ENCODE measurements at regions not wholly inside any gene's neighbourhood (a gene's known extent, or its start where the extent isn't known, plus 50 kb on each side); places are given as distances from the start of the nearest gene placed in this dataset.

GRCh38 chr14:76924371-76925096 is 98.3 kb downstream of the LRRC74A start:
- no peaks in the 10 kb centered on the region for H3K9me3 ChIP-seq (replicated peaks; ENCODE audit: control insufficient read depth, insufficient read depth, low read length)
- WGBS (ENCODE audit: insufficient coverage, insufficient replicate concordance, low lambda C conversion rate, missing lambda C conversion rate): 37% methylated on average over 13 of the region's 15 CpGs
- in situ Hi-C loops (cut with MboI) (no loop called here), intact Hi-C loops (cut with micrococcal nuclease; ENCODE audit: unreplicated experiment) (no loop called here)
- DNase-seq (ENCODE audit: low read depth, low spot score): no peak
- no TSS peak for BruUV-seq (replicated peaks)
- no peaks in the 10 kb centered on the region for H4K20me1 ChIP-seq (ENCODE audit: control insufficient read depth, insufficient read depth)
- peaks cover 17% of the 10 kb centered on the region for H3K4me1 ChIP-seq (ENCODE audit: control insufficient read depth, insufficient read depth, low read length)
- ChIA-PET RAD21 (ENCODE audit: unreplicated experiment) (interaction anchor here (0.7 to 2.8 kb wide), 3 partner anchors 18 to 113 kb away, joined by 3 to 15 read pairs (median 3); no protein-coding TSS in a partner anchor), SMC1A (ENCODE audit: uncharacterized antibody, unreplicated experiment) (interaction anchor here (0.5 to 2.9 kb wide), 6 partner anchors 9 to 113 kb away, joined by 3 to 20 read pairs (median 3); no protein-coding TSS in a partner anchor), CTCF (interaction anchor here (0.5 to 1.6 kb wide), 4 partner anchors 11 to 144 kb away, joined by 3 to 7 read pairs (median 4); no protein-coding TSS in a partner anchor), POLR2A (interaction anchor here (0.5 to 0.9 kb wide), 2 partner anchors 12 to 22 kb away, joined by 3 to 8 read pairs; no protein-coding TSS in a partner anchor)
- H3K27ac ChIP-seq (ENCODE audit: control insufficient read depth, insufficient read depth): no peak overlapping the region
- H2AFZ ChIP-seq (ENCODE audit: control insufficient read depth, low read depth, low read length): no peak overlapping the region
- TF ChIP-seq, protein P1, sequence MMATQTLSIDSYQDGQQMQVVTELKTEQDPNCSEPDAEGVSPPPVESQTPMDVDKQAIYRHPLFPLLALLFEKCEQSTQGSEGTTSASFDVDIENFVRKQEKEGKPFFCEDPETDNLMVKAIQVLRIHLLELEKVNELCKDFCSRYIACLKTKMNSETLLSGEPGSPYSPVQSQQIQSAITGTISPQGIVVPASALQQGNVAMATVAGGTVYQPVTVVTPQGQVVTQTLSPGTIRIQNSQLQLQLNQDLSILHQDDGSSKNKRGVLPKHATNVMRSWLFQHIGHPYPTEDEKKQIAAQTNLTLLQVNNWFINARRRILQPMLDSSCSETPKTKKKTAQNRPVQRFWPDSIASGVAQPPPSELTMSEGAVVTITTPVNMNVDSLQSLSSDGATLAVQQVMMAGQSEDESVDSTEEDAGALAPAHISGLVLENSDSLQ (IDR thresholded peaks at IDR 0.05): peak; percentile 53; the same call in 1 of the 2 replicates
- TF ChIP-seq, protein P2, sequence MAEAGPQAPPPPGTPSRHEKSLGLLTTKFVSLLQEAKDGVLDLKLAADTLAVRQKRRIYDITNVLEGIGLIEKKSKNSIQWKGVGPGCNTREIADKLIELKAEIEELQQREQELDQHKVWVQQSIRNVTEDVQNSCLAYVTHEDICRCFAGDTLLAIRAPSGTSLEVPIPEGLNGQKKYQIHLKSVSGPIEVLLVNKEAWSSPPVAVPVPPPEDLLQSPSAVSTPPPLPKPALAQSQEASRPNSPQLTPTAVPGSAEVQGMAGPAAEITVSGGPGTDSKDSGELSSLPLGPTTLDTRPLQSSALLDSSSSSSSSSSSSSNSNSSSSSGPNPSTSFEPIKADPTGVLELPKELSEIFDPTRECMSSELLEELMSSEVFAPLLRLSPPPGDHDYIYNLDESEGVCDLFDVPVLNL (IDR thresholded peaks at IDR 0.05; ENCODE audit: low read depth, low read length): no peak
- peak; percentile 24 for TF ChIP-seq MEF2B (IDR thresholded peaks at IDR 0.05; ENCODE audit: partially characterized antibody, poor library complexity, severe bottlenecking)
- no peak for TF ChIP-seq MXI1 (IDR thresholded peaks at IDR 0.05; ENCODE audit: low read depth, low read length)
- 0 out of 2 replicates have a peak, but pooled peaks have one; percentile 17 for TF ChIP-seq NBN (IDR thresholded peaks at IDR 0.05)
- TF ChIP-seq FOXM1 (IDR thresholded peaks at IDR 0.05; ENCODE audit: low read depth, low read length): no peak
- TF ChIP-seq, protein P3, sequence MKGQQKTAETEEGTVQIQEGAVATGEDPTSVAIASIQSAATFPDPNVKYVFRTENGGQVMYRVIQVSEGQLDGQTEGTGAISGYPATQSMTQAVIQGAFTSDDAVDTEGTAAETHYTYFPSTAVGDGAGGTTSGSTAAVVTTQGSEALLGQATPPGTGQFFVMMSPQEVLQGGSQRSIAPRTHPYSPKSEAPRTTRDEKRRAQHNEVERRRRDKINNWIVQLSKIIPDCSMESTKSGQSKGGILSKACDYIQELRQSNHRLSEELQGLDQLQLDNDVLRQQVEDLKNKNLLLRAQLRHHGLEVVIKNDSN (IDR thresholded peaks at IDR 0.05; ENCODE audit: borderline replicate concordance, extremely low read length, insufficient read depth, low read depth, low read length): peak; percentile 38
- peak; percentile 93 for TF ChIP-seq BMI1 (IDR thresholded peaks at IDR 0.05; ENCODE audit: borderline replicate concordance)
- TF ChIP-seq NFYB (IDR thresholded peaks at IDR 0.05; ENCODE audit: insufficient read depth, low read depth, low read length): no peak
- TF ChIP-seq, protein P4, sequence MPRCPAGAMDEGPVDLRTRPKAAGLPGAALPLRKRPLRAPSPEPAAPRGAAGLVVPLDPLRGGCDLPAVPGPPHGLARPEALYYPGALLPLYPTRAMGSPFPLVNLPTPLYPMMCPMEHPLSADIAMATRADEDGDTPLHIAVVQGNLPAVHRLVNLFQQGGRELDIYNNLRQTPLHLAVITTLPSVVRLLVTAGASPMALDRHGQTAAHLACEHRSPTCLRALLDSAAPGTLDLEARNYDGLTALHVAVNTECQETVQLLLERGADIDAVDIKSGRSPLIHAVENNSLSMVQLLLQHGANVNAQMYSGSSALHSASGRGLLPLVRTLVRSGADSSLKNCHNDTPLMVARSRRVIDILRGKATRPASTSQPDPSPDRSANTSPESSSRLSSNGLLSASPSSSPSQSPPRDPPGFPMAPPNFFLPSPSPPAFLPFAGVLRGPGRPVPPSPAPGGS (IDR thresholded peaks at IDR 0.05; ENCODE audit: borderline replicate concordance, insufficient read depth, low read depth, low read length, poor library complexity, severe bottlenecking): no peak
- no peak for TF ChIP-seq ESRRA (IDR thresholded peaks at IDR 0.05; ENCODE audit: low read length)
- TF ChIP-seq EGR1 (IDR thresholded peaks at IDR 0.05; ENCODE audit: borderline replicate concordance in 1 of 2, low read depth in 2 of 2, low read length in 2 of 2): no peak
- peak; percentile 12; the same call in 1 of the 2 replicates for TF ChIP-seq USF2 (IDR thresholded peaks at IDR 0.05; ENCODE audit: borderline replicate concordance, low read depth, low read length)
- TF ChIP-seq TCF12 (IDR thresholded peaks at IDR 0.05; ENCODE audit: low read depth, low read length): no peak
- no peak overlapping the region for H3K4me2 ChIP-seq (ENCODE audit: control insufficient read depth, insufficient read depth)
- no peaks in the 10 kb centered on the region for H3K79me2 ChIP-seq (ENCODE audit: control insufficient read depth, insufficient read depth, low read length)
- no peak for FAIRE-seq
- H3K9ac ChIP-seq (ENCODE audit: control insufficient read depth, insufficient read depth, low read length): no peak overlapping the region
- no peak overlapping the region for H3K4me3 ChIP-seq
- no peaks in the 10 kb centered on the region for H3K36me3 ChIP-seq (ENCODE audit: control insufficient read depth in 2 of 2, insufficient read depth in 2 of 2, low read length in 1 of 2)
- H3K27me3 ChIP-seq (replicated peaks in 1 of 2; ENCODE audit: control insufficient read depth in 2 of 2, insufficient read depth in 2 of 2, low read length in 1 of 2): no peaks in the 10 kb centered on the region
- peak; percentile 43 for ATAC-seq

All from GM12878 (cell line).